HG03108 (cell line): ENCODE measurements at regions not wholly inside any gene's neighbourhood (a gene's known extent, or its start where the extent isn't known, plus 50 kb on each side); places are given as distances from the start of the nearest gene placed in this dataset.
"Not testable (repeated sequence)": the region's sequence is repeated elsewhere in the genome, so short reads cannot be mapped to it uniquely, and the experiment has no call there.

ENCODE experiments used
- ATAC-seq: cut with Tn5 transposase; IDR thresholded peaks from one replicate; pipeline ENCODE4 v1.9.1; 2021; ENCODE audit warnings: moderate library complexity; ENCODE audit not compliant: unreplicated experiment

DNA sequence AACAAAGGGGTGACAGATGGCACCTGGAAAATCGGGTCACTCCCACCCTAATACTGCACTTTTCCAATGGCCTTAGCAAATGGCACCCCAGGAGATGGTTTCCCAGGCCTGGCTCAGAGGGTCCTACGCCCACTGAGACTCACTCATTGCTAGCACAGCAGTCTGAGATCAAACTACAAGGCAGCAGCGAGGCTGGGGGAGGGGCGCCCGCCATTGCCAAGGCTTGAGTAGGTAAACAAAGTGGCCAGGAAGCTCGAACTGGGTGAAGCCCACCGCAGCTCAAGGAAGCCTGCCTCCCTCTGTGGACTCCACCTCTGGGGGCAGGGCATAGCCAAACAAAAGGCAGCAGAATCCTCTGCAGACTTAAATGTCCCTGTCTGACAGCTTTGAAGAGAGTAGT lies 467.2 kb downstream of the EPHA7 start:
- not testable (repeated sequence) for ATAC-seq

DNA sequence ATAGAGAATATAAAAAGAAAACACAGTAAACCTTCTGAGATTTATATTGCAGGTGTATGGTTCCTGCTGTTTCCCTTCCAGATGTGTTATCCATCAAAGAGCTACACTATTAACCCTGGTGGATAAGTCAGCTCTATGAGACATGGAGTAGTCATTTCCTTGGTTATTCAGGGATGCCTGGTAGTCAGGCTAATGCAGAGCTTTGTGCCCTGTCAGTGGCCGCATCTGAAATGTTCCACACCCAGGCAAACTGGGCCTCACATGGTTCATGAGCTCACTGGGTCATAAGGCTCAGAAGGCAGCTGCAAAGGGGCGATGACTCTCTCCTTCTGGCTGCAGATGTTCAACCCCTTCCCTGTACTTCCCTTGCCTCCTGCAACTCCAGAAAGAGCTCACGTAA lies 473.6 kb downstream of the EPHA7 start:
- no peak for ATAC-seq

DNA sequence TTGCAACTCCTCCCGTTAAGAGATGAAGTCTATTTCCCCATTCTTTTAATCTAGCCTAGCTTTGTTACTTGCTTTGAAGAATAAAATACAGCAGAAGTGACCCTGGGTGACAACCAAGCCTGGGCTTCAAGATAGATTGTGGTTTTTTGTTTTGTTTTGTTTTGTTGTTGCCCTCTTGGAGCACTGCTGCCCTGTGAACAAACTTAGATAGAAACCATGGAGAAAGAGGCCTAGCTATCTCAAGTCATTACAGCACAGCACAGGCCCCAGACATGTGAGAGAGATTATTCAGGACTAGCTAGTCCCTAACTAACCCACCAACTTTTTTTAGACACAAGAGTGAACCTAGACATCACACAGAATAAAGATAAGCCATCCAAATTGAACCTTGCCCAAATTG lies 475.2 kb downstream of the EPHA7 start:
- no peak for ATAC-seq

DNA sequence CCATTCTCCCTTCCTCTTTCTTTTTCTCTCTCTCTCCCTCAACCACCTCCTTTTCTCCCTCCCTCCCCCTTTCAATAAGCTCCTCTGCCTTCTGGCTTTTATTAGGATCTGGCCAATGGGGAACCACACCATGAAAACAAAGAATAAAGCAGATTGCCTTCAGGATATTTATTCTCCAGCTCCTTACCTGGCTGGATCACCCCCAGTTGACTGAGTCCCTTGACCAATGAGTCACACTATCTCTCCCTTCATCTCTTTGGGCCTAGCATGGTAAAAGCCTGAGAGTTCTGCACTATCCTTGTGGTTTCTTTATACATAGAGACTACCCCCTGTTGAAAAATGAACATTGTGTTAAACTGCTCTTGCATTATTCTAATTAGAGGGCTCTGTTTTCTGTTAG lies 476.8 kb downstream of the EPHA7 start:
- ATAC-seq: no peak

DNA sequence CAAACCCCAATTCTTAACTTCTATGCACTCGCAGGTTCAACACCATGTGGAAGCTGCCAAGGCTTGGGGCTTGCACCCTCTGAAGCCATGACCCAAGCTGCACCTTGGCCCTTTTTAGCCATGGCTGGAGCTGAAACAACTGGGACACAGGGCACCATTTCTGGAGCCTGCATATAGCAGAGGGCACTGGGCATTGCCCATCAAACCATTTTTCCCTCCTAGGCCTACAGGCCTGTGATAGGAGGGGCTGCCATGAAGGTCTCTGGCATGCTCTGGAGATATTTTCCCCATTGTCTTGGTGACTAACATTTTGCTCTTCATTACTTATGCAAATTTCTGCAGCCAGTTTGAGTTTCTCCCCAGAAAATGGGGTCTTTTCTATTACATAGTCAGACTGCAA lies 484.7 kb downstream of the EPHA7 start:
- no peak for ATAC-seq

DNA sequence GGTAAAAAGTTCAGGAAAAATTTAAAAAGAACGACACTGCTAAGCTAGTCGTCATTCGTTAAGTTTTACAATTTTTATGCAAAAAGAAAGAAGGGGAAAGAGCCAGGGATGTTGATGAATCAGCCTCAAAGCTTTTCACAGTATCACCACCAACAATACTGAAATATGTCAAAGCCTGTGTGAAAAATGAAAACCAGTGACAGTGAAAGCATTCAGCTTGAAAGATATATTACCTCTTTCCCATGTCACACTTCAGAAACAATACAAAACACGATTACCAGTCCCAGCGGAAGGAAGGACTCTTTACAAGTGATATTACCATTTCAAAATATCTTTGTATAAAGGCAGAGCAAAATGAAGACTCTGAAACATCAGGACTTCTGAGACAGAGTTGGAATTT lies 489.2 kb downstream of the EPHA7 start:
- no peak for ATAC-seq

DNA sequence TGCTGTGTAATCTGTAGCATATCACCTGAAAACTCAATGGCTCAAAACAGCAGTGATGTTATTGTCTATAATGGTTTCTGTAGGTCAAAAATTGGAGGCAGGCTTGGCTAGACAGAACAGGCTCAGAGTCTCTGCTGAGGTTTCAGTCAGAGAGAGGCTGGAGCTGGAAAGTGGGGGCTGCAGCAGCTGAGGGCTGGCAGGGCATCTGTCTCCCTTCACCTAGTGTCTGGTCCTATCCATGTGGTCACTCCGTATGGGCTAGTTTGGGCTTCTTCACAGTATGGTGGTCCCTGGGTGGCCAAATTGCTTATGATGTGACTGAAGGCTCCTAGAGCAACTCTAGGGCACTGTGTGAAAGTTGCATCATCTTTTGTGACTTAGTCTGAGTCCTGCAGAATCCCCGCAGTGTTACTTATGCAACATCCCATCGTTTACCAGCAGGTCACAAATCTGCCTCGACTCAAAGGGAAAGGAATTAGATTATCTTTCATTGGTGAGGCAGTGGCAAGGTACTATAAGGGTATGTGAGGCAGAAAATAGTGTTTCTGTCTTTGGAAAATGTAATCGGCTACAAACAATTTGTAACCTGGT lies 497.0 kb downstream of the EPHA7 start:
- no peak for ATAC-seq

DNA sequence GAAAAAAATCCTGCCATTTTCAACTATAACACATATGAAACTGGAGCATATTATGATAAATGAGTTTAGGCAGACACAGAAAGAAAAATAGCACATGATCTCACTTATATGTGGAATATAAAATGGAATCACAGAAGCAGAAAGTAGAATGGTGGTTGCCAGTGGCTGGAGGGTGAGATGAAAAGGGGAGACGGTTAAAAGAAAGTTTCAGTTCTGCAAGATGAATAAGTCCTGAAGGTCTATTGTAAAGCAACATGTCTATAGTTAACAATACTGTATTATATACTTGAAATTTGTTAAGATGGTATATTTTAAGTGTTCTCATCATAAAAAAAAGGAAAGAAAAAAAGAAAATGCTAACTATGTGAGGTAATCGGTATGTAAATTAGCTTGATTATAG lies 503.9 kb downstream of the EPHA7 start:
- ATAC-seq: no peak

DNA sequence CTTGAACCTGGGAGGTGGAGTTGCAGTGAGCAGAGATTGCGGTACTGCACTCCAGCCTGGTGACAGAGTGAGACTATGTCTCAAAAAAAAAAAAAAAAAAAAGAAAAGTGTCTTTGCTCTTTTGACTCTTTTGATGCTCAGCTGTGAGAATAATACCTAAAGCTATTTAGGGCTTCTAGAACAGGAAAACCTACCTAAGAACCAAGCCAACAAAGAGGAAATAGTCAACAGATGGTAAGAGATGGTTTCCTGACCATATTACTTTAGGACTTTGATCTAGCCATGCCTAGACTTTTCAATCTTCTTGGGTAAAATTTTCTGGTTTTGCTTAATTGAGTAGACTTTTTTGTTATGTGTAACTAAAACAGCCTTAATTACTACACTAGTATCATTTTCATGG lies 508.1 kb downstream of the EPHA7 start:
- ATAC-seq: no peak

DNA sequence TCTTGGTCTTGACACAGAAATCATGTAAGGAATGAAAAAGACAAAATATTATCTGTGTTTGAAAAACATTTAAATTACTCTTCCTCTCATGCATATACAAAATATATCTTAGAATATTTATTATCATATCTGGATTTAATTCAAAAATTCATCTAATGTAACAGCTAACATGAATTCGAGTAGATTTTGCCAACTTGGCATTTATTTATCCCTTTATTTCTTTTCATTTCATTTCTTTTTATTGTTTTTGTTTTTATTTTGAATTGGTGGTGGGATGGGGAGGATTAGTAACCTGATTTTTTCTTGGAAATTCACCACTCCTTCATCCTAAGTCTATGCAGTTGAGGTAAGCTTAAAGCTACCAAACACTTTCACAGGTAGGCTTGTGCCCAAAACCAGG lies 508.7 kb downstream of the EPHA7 start:
- ATAC-seq: no peak

DNA sequence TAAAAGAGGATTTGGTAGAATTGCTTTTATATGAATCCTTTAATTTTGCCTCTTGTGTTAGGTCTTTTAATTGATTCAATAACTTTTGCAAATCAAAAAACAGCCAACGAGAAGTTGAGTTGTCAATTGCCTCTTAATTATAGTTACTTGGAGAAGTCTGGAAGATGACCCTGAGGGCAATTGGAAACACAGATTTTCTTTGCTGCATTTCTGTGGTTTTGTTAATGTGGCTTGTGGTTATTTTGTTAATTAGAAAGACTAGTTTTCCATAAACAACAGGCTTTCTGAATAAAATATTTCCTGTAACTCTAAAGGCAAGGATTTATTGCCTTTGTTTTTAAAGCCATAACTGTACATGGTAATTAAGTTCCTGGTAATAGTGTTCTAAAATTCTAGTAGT lies 513.0 kb downstream of the EPHA7 start:
- ATAC-seq: no peak

DNA sequence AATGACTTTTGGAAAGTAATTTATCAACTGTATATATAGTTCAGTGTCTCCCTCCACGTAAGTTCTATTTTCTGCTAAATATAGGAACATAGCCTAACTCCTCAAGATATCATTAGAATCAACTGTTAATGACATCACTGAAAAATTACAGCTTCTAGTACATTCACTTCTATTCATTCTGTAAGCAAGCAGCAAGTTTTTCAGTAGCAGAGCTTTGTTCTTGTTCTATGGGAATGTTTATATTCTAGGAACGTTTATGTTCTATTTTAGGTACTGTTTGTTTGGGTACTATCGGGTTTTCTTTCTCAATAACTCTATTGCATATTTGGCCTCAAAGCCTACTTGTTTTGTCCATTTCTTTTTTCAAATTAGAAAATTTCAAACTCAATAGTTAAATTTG lies 525.6 kb downstream of the EPHA7 start:
- ATAC-seq: no peak

DNA sequence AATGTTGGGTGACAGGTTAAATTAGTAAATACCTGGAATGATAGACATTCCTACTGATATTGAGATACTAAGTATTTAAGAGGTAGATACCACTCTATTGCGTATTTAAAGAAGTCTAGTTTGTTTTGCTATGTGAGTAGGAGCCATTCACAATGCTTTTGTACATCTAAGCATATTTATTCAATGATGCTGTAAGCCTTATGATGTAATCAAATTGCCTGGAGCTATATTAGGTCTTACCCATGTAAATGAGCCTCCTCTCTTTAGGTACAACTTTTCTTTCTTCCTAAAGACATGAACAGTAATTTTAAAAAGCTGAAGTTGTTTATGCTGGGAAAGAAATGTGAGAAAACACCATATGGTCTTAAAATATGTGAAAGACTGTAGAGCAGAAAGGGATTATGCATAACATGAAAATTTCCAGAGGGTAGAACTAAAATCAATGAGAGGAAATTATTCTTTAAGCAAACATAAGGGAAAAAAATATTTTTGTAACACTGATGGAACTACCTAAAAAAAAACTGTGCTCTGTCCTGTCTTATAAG lies 526.7 kb downstream of the EPHA7 start:
- no peak for ATAC-seq

DNA sequence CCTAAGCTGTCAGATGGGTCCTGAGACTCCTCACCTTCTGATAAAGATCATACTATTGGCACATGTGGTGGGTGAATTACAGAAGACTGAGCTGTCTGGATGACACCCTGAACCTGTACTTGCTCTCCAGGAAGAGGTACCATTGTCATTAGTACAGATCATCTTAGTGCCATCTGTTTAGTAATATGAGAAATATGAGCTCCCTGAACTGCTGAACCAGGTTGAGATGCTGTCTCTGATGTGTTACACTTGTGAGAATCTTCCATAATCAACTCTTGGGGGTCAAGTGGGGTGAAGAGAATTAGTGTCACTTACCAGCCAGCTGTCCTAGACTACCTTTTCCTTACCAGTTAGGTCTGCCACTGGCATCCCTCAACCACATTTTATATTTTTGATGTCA lies 531.0 kb downstream of the EPHA7 start:
- ATAC-seq: no peak

DNA sequence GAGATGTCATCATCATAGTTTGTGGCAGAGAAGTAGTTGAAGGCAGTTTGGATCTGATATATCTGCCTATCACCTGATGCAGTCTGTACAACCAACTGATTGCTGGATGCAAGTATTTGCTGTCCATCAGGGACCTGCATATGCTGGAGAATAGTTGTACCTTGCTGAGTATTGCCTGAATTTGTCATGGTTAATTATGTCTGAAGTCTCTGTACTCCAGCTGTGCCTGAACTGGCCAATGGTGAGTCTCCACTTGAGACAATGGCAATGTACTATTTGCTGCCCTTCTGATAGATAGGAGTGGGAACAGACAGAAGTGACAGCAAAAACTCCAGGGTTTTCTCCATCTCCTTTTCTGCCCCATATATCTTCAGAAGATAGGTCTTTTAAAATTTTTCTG lies 531.5 kb downstream of the EPHA7 start:
- no peak for ATAC-seq

DNA sequence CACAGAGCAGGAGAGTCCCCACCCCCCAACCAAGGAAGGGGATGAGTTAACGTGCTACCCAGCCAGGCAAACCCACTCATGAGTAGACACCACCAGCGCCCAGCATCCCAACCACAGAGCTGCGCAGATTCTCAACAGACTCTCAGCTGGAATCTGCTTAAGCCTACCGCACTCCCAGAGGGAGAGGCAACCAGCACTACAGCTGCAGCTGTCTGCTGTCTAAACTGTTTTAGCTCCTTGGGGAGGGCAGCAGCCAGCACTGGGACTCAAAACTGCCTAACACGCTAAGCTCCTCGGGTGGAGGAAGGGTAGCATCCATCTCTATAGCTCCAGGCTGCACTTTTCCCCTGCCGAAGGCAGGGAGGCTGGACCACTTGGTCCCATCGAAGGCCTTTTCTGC lies 539.8 kb downstream of the EPHA7 start:
- ATAC-seq: no peak

DNA sequence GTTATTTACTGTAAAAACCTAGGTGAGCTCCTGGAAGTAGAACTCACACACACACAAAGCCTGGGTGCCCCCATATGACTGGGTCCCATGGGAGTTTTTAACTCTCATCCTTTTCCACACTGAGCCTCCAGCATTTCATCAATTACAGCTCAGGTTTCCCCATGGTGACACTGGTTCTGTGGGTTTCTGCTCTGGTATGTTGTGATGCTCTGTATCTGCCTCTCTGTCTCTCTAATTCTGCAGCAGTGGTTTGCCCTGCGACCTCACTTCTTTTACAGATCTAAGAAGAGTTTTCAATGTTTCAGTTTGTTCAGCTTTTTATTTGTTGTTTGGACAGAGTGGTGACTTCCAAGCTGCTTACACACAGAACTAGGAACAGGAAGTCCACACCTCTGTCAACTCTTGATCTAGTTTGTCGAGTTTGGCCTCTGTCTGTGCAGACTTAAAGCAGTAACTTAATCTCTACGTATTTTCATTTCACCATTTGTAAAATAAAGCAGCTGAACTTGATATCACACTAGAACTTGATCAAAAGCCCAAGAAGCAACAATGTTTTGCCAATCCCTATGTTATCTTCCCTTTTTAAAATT lies 554.3 kb downstream of the EPHA7 start:
- no peak for ATAC-seq

DNA sequence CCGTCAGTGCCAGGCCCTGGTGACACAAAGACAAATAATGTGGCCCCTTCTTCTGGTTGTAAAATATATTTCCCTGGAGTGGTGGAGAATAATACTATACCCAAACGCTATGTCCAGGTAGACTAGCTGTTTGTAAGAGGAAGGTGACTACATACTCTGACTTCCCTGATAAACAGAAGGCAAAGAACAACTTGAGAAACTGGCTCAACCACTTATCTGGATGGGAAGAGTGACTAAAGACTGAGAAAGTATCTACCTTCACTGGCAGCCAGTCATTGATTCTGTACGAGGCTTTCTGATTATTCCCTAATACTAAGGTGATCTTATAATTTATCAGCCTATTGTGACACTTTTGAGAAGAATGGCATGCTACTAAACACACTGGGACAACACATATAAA lies 569.7 kb downstream of the EPHA7 start:
- ATAC-seq: no peak

DNA sequence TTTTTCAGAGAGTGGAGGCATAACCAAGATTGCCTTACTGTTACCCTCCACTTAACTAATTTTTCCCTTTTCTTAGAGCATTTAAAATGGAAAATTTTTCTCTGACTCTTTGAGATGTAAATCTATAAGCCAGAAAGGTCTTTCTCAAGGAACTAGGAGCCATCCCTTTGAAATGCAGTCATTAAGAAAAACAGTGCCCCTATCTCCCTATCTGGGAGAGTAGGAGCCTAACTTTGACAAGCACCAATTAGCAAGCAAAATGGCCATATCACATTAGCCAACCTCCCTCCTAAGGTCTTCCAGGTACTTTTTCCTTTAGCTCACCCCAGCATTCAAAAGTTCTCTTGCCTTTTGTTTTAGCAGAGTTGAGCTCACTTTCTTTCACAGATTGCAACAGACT lies 570.5 kb downstream of the EPHA7 start:
- ATAC-seq: no peak

DNA sequence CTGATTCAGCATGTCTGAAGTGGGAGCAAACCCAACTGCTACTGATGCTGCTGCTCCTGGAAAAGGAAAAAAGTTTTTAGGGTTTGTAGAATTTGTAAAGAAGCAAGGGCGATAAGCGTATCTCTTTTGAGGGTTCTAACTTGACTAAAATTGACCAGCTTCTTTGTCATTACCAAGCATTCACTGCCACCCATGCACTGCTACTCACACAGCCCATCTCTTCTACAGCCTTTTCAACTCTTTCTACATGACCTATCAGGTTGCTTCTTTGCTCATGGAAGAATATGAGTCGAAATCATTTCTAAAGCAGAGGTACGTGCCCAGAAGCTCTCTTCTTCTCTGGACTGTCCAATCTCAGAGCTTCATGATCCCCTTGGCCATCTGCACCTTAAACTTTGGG lies 570.9 kb downstream of the EPHA7 start:
- ATAC-seq: no peak

DNA sequence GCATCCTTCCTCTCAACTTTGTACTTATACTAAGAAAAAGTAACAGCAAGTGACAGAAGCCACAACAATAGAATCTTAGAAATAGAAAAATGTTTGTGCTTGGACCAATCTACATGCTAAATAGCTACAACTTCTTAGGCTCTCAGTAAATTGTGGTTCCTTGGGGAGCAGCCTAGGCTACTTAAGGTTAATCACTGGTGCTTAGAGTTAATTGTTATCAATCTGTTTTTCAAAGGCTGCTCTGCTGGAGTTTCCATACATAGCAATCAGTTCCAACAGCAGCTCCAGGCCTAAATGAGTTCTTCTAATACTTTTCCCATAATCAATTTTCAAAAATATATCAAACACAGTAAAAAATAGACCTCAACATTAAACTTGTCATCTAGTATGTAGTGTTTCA lies 571.4 kb downstream of the EPHA7 start:
- no peak for ATAC-seq

DNA sequence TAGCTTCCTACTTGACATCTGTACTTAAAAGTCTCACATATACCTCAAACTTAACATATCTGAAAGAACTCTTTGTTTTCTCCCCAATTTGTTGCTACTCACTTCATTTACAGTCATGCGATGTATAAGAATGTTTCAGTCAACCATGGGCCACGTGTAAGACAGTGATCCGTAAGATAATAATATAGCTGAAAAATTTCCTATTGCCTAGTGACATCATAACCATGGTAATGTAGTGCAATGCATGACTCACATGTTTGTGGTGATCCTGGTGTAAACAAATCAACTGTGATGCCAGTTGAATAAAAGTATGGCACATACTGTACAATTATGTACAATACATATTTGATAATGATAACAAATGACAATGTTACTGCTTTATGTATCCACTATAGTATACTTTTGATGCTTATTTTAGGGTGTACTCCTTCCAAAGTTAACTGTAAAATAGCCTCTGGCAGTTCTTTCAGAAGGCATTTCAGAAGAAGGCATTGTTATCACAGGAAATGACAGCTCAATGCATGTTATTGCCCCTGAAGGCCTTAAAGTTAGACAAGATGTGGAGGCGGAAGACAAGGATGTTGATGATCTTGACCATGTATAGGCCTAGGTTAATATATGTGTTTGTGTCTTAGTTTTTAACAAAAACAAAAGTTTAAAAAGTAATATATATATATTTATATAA lies 579.0 kb downstream of the EPHA7 start:
- ATAC-seq: no peak

DNA sequence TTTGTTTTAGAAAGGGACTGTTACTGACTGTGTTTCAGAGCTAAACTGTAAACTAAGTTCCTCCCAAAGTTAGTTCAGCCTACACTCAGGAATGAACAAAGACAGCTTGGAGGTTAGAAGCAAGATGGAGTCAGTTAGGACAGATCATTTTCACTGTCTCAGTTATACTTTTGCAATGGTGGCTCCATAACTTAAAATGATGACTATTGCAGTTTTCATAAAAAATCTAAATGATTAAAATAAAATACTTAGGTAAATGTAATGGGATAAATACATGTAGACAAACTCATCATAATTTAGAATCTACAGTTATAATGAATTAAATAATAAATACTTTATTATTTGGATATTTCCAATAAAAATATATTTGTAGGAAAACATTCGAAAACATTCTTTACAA lies 590.6 kb downstream of the EPHA7 start:
- ATAC-seq: no peak
